ACC112 (cell line): ENCODE measurements at regions not wholly inside any gene's neighbourhood (a gene's known extent, or its start where the extent isn't known, plus 50 kb on each side); places are given as distances from the start of the nearest gene placed in this dataset.

Experiments used
- H2AFZ ChIP-seq: fragments of 200-600 bp; sonication (generic); one replicate; pipeline ENCODE4 v1.6.0; 2017; ENCODE audit warnings: antibody characterized with exemption, low read length; ENCODE audit not compliant: unreplicated experiment
- H3K27ac ChIP-seq: fragments of 200-600 bp; sonication (generic); 2 replicates; pipeline ENCODE4 v1.5.1; 2014; ENCODE audit warnings: low read depth, mild to moderate bottlenecking, antibody characterized with exemption, low read length, moderate library complexity
- H3K27me3 ChIP-seq: fragments of 200-600 bp; sonication (generic); 2 replicates; pipeline ENCODE4 v1.6.1; 2014; ENCODE audit warnings: mild to moderate bottlenecking, antibody characterized with exemption, low read length, moderate library complexity, mixed read lengths; ENCODE audit not compliant: insufficient read depth
- H3K36me3 ChIP-seq: fragments of 200-600 bp; sonication (generic); 2 replicates; pipeline ENCODE4 v1.6.1; 2016; ENCODE audit warnings: mild to moderate bottlenecking, antibody characterized with exemption, low read length, moderate library complexity, mixed read lengths; ENCODE audit not compliant: insufficient read depth
- H3K4me1 ChIP-seq: fragments of 200-600 bp; sonication (generic); one replicate; pipeline ENCODE4 v1.6.1; 2016; ENCODE audit warnings: low read length, mixed read lengths; ENCODE audit not compliant: insufficient read depth, unreplicated experiment, control insufficient read depth
- H3K4me3 ChIP-seq: fragments of 200-600 bp; sonication (generic); 2 replicates; pipeline ENCODE4 v1.5.1; 2014; ENCODE audit warnings: mild to moderate bottlenecking, low read depth, low read length
- H3K79me2 ChIP-seq: fragments of 200-600 bp; sonication (generic); one replicate; pipeline ENCODE4 v1.6.0; 2016; ENCODE audit warnings: low read length; ENCODE audit not compliant: control insufficient read depth, unreplicated experiment, insufficient read depth

GRCh38 chr3:43181202-43181821, 75.4 kb upstream of the POMGNT2 start:
- Histone ChIP-seq H3K27me3 (no peaks in the 10 kb centered on the region), H3K4me1 (peaks cover 27% of the 10 kb centered on the region), H3K79me2 (no peaks in the 10 kb centered on the region), H2AFZ (no peak overlapping the region), H3K36me3 (no peaks in the 10 kb centered on the region), H3K27ac (no peak overlapping the region), H3K4me3 (no peak overlapping the region)

GRCh38 chr3:43180694-43181093, 74.8 kb upstream of the POMGNT2 start:
- peak overlapping the region; percentile 93 for H3K27ac ChIP-seq
- no peaks in the 10 kb centered on the region for H3K79me2 ChIP-seq
- no peak overlapping the region for H2AFZ ChIP-seq
- H3K4me1 ChIP-seq: peaks cover 27% of the 10 kb centered on the region
- no peaks in the 10 kb centered on the region for H3K36me3 ChIP-seq
- H3K27me3 ChIP-seq: no peaks in the 10 kb centered on the region
- no peak overlapping the region for H3K4me3 ChIP-seq

GRCh38 chr3:43180027-43180426, 74.1 kb upstream of the POMGNT2 start:
- no peaks in the 10 kb centered on the region for H3K36me3 ChIP-seq
- no peaks in the 10 kb centered on the region for H3K79me2 ChIP-seq
- H3K27ac ChIP-seq: peak overlapping the region; percentile 93
- H3K27me3 ChIP-seq: no peaks in the 10 kb centered on the region
- H2AFZ ChIP-seq: peak overlapping the region; percentile 73
- peak overlapping the region; percentile 28; the same call in 1 of the 2 replicates for H3K4me3 ChIP-seq
- H3K4me1 ChIP-seq: peaks cover 27% of the 10 kb centered on the region

GRCh38 chr3:43178891-43179366, 73.0 kb upstream of the POMGNT2 start:
- Histone ChIP-seq H3K4me1 (peaks cover 27% of the 10 kb centered on the region), H3K79me2 (no peaks in the 10 kb centered on the region), H2AFZ (no peak overlapping the region), H3K27ac (peak overlapping the region; percentile 93), H3K27me3 (no peaks in the 10 kb centered on the region), H3K4me3 (peak overlapping the region; percentile 28; the same call in 1 of the 2 replicates), H3K36me3 (no peaks in the 10 kb centered on the region)

GRCh38 chr3:43177085-43177484, 71.2 kb upstream of the POMGNT2 start:
- Histone ChIP-seq H3K36me3 (no peaks in the 10 kb centered on the region), H3K79me2 (no peaks in the 10 kb centered on the region), H3K4me1 (peaks cover 29% of the 10 kb centered on the region), H3K27ac (no peak overlapping the region), H3K4me3 (no peak overlapping the region), H3K27me3 (no peaks in the 10 kb centered on the region), H2AFZ (no peak overlapping the region)

- Histone ChIP-seq H3K4me1 (peaks cover 32% of the 10 kb centered on the region), H3K27me3 (no peaks in the 10 kb centered on the region), H3K79me2 (no peaks in the 10 kb centered on the region), H3K36me3 (no peaks in the 10 kb centered on the region), H2AFZ (no peak overlapping the region), H3K4me3 (no peak overlapping the region), H3K27ac (no peak overlapping the region)
Observed at GRCh38 chr3:43176666-43177065, 70.8 kb upstream of the POMGNT2 start.

GRCh38 chr3:43175541-43175940, 69.7 kb upstream of the POMGNT2 start:
- H3K4me1 ChIP-seq: peaks cover 37% of the 10 kb centered on the region

GRCh38 chr3:43173949-43174348, 68.1 kb upstream of the POMGNT2 start:
- no peaks in the 10 kb centered on the region for H3K36me3 ChIP-seq
- H3K4me1 ChIP-seq: peaks cover 21% of the 10 kb centered on the region
- no peak overlapping the region for H2AFZ ChIP-seq
- no peaks in the 10 kb centered on the region for H3K79me2 ChIP-seq
- H3K27ac ChIP-seq: no peak overlapping the region
- no peak overlapping the region for H3K4me3 ChIP-seq
- H3K27me3 ChIP-seq: no peaks in the 10 kb centered on the region

More at GRCh38 chr3:43175541-43175940, 69.7 kb upstream of the POMGNT2 start:
- Histone ChIP-seq H3K27ac (no peak overlapping the region), H3K4me3 (no peak overlapping the region), H3K79me2 (no peaks in the 10 kb centered on the region), H3K27me3 (no peaks in the 10 kb centered on the region), H3K36me3 (no peaks in the 10 kb centered on the region), H2AFZ (no peak overlapping the region)

GRCh38 chr3:43171748-43172147, 65.9 kb upstream of the POMGNT2 start:
- no peaks in the 10 kb centered on the region for H3K36me3 ChIP-seq
- no peaks in the 10 kb centered on the region for H3K79me2 ChIP-seq
- no peak overlapping the region for H3K4me3 ChIP-seq
- H3K27me3 ChIP-seq: no peaks in the 10 kb centered on the region
- peaks cover 14% of the 10 kb centered on the region for H3K4me1 ChIP-seq
- no peak overlapping the region for H2AFZ ChIP-seq
- H3K27ac ChIP-seq: no peak overlapping the region

GRCh38 chr3:43170553-43170952, 64.7 kb upstream of the POMGNT2 start:
- no peaks in the 10 kb centered on the region for H3K36me3 ChIP-seq
- H3K27ac ChIP-seq: no peak overlapping the region
- H3K4me1 ChIP-seq: peaks cover 14% of the 10 kb centered on the region
- H3K79me2 ChIP-seq: no peaks in the 10 kb centered on the region
- H2AFZ ChIP-seq: no peak overlapping the region
- no peak overlapping the region for H3K4me3 ChIP-seq
- H3K27me3 ChIP-seq: no peaks in the 10 kb centered on the region

- Histone ChIP-seq H3K79me2 (no peaks in the 10 kb centered on the region), H3K27me3 (no peaks in the 10 kb centered on the region), H3K4me3 (no peak overlapping the region), H2AFZ (no peak overlapping the region), H3K36me3 (no peaks in the 10 kb centered on the region), H3K27ac (no peak overlapping the region), H3K4me1 (peaks cover 14% of the 10 kb centered on the region)
Observed at GRCh38 chr3:43169987-43170386, 64.1 kb upstream of the POMGNT2 start.
